ENCODE measurements at regions not wholly inside any gene's neighbourhood (a gene's known extent, or its start where the extent isn't known, plus 50 kb on each side); places are given as distances from the start of the nearest gene placed in this dataset.

GRCh38 chr3:164080208-164080607 is 998.1 kb downstream of the SI start:
- DNase-seq (ENCODE audit: extremely low read depth in 1 of 4, low spot score in 3 of 4) (no peak), ATAC-seq (no peak), FAIRE-seq (no peak)
- Histone ChIP-seq H3K4me1 (replicated peaks in 1 of 2; ENCODE audit: control insufficient read depth in 2 of 2, insufficient read depth in 2 of 2, low read length in 2 of 2) (no peaks in the 10 kb centered on the region), H4K20me1 (replicated peaks; ENCODE audit: control insufficient read depth, insufficient read depth, low read length) (no peaks in the 10 kb centered on the region), H3K9ac (ENCODE audit: insufficient read depth in 1 of 2, low read depth in 2 of 2, low read length in 2 of 2) (no peak overlapping the region), H3K36me3 (ENCODE audit: control insufficient read depth, insufficient read depth, low read length) (no peaks in the 10 kb centered on the region), H3K79me2 (ENCODE audit: control insufficient read depth, insufficient read depth, low read length) (no peaks in the 10 kb centered on the region), H3K4me3 (no peak overlapping the region), H3K27ac (ENCODE audit: extremely low read depth, low read depth, low read length) (no peak overlapping the region), H2AFZ (ENCODE audit: low read depth, low read length) (no peak overlapping the region), H3K9me1 (ENCODE audit: control insufficient read depth, insufficient read depth, low read length) (no peaks in the 10 kb centered on the region), H3K27me3 (ENCODE audit: control insufficient read depth in 2 of 2, insufficient read depth in 2 of 2, low read length in 2 of 2) (no peaks in the 10 kb centered on the region), H3K4me2 (ENCODE audit: insufficient read depth, low read length) (no peak overlapping the region), H3K9me3 (replicated peaks; ENCODE audit: control insufficient read depth, insufficient read depth, low read depth, low read length) (no peaks in the 10 kb centered on the region)
- in situ Hi-C loops (cut with MboI), result no loop called here
- ChIA-PET CTCF (ENCODE audit: low intra/inter-chr PET ratio) (no interaction called here), POLR2A (no interaction called here)
- TF ChIP-seq C11orf30 (IDR thresholded peaks at IDR 0.05; ENCODE audit: low read depth) (peak; percentile 24; the same call in 1 of the 2 replicates), TFAP4 (CRISPR knock-in tag; IDR thresholded peaks at IDR 0.05; ENCODE audit: borderline replicate concordance) (no peak), MAFK (IDR thresholded peaks at IDR 0.05; ENCODE audit: low read length) (peak; percentile 24; the same call in 1 of the 2 replicates), MAFF (IDR thresholded peaks at IDR 0.05; ENCODE audit: low read length) (peak; percentile 11; the same call in 1 of the 2 replicates), ZNF316 (IDR thresholded peaks at IDR 0.05) (peak; percentile 17; the same call in 1 of the 2 replicates), MAFG (tag; conservative IDR thresholded peaks at IDR 0.05) (0 out of 2 replicates have a peak, but pooled peaks have one; percentile 24), SMARCC2 (IDR thresholded peaks at IDR 0.05; ENCODE audit: low read depth) (no peak)
- no TSS peak for BruUV-seq (replicated peaks)
- 0% methylated on average over 2 of the region's 2 CpGs for WGBS (ENCODE audit: insufficient coverage, low coverage, missing lambda C conversion rate)
- intact Hi-C loops (cut with micrococcal nuclease), result no loop called here

- CTCF ChIA-PET (ENCODE audit: low intra/inter-chr PET ratio), result no interaction called here
- no peak overlapping the region for H3K27ac ChIP-seq (ENCODE audit: extremely low read depth, low read depth, low read length)
- H3K27me3 ChIP-seq (ENCODE audit: control insufficient read depth in 2 of 2, insufficient read depth in 2 of 2, low read length in 2 of 2), result no peaks in the 10 kb centered on the region
- POLR2A ChIA-PET, result no interaction called here
- DNase-seq (ENCODE audit: extremely low read depth in 1 of 4, low spot score in 3 of 4) (no peak), ATAC-seq (no peak), FAIRE-seq (no peak)
- no peak overlapping the region for H3K9ac ChIP-seq (ENCODE audit: insufficient read depth in 1 of 2, low read depth in 2 of 2, low read length in 2 of 2)
- intact Hi-C loops (cut with micrococcal nuclease), result no loop called here
- H4K20me1 ChIP-seq (replicated peaks; ENCODE audit: control insufficient read depth, insufficient read depth, low read length), result no peaks in the 10 kb centered on the region
- no peak overlapping the region for H3K4me2 ChIP-seq (ENCODE audit: insufficient read depth, low read length)
- H3K9me3 ChIP-seq (replicated peaks; ENCODE audit: control insufficient read depth, insufficient read depth, low read depth, low read length), result no peaks in the 10 kb centered on the region
- BruUV-seq (replicated peaks), result no TSS peak
- H3K79me2 ChIP-seq (ENCODE audit: control insufficient read depth, insufficient read depth, low read length), result no peaks in the 10 kb centered on the region
- H3K9me1 ChIP-seq (ENCODE audit: control insufficient read depth, insufficient read depth, low read length), result no peaks in the 10 kb centered on the region
- no peak for TF ChIP-seq MCM3 (IDR thresholded peaks at IDR 0.05)
- TF ChIP-seq RBM34 (IDR thresholded peaks at IDR 0.05; ENCODE audit: borderline replicate concordance, insufficient read depth, low read length), result no peak
- WGBS (ENCODE audit: insufficient coverage, low coverage, missing lambda C conversion rate), result 0% methylated on average over 1 of the region's 1 CpG
- H2AFZ ChIP-seq (ENCODE audit: low read depth, low read length), result no peak overlapping the region
- H3K36me3 ChIP-seq (ENCODE audit: control insufficient read depth, insufficient read depth, low read length), result no peaks in the 10 kb centered on the region
- in situ Hi-C loops (cut with MboI), result no loop called here
- H3K4me1 ChIP-seq (replicated peaks in 1 of 2; ENCODE audit: control insufficient read depth in 2 of 2, insufficient read depth in 2 of 2, low read length in 2 of 2), result no peaks in the 10 kb centered on the region
- no peak overlapping the region for H3K4me3 ChIP-seq
Measured at GRCh38 chr3:164064298-164064697, 1014.0 kb downstream of the SI start.
